ENCODE measurements at regions not wholly inside any gene's neighbourhood (a gene's known extent, or its start where the extent isn't known, plus 50 kb on each side); places are given as distances from the start of the nearest gene placed in this dataset.
"Not testable (repeated sequence)": the region's sequence is repeated elsewhere in the genome, so short reads cannot be mapped to it uniquely, and the experiment has no call there.

DNA sequence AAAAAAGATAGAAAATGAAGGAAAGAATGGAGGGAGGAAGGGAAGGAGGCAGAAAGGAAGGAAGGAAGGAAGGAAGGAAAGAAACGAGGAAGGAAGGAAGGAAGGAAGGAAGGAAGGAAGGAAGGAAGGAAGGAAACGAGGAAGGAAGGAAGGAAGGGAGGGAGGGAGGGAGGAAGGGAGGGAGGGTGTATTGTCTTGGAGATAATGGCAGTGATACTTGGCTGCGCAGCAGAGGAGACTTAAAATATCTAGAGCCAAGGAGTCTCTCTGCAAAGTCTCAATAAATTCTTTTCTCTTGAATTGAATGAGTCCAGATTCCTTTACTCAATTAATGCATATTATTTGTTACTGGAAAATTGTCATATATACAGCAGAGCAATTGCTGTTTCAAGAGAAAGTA lies 1059.7 kb downstream of the ZPLD1 start:
- no peak for DNase-seq (ENCODE audit: low spot score)

DNA sequence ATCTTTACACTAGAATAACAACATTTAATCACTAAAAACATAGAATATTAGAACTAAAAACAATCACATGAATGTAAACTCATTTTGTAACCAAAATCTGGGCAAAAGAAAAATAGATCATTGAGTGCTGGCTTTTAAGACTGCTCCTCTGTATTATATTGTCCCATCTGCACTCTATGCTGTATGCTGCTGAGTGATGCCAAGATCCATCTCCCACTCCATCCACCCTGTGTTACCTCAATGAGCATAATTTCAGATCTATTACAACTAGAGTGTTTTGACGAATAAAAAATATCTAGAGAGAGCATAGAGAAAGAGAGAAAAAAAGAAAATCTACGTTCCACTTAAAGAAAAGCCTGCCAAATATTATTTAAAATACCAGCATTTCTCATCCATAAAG lies 1060.4 kb downstream of the ZPLD1 start:
- no peak for DNase-seq (ENCODE audit: low spot score)

DNA sequence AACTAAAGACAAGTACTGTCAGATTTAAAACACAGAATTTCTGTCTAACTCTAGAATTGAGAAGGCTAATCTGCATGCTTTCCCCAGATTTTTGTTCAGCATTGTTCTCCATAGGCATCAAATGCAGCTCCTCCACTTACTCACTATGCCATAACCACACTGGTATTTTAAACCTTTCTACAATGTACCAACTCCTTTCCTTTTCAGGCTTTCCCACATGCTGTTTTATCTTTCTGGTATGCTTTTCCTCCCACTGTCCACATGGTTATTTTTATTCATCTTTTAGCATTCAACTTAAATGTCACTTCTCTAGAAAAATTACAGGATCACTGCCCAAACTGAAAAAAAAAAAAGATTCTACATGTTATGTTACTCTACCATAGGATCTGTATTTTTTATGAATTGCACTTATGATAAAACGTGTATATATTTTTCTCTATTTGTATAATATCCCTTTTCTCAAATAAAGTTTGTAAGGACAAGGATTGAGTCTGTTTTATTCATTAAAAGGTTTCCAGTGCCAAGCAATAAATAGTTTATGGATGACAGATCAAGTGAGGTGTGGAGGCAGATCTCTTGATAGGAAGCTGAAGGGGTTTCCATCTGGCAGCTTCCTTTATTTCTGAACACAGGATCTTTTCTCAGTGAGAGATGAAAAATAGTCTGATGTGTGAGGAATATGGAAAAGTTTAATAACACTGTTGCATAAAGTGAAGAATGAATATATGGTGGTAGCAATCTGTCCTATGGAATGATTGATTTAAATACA lies 1064.5 kb downstream of the ZPLD1 start:
- DNase-seq (ENCODE audit: low spot score): no peak

DNA sequence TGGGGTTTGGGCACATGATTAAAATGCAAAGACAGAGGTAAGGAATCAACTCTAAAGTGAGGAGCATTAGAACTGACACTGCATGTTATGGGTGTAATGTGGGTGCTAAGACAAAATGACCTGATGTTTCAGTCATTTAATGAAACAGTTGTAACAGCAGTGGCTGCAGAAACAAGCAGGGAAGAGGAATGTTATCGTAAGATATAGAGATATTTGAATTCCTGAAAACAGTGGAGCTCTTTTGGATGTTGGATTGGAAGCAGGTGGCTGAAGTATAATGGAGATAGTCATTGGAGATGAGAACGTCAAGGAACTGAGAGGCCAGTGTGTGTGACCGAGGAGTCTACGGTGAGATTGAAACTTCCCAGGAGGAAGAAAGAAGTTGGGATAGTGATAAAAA lies 1065.2 kb downstream of the ZPLD1 start:
- DNase-seq (ENCODE audit: low spot score): no peak

DNA sequence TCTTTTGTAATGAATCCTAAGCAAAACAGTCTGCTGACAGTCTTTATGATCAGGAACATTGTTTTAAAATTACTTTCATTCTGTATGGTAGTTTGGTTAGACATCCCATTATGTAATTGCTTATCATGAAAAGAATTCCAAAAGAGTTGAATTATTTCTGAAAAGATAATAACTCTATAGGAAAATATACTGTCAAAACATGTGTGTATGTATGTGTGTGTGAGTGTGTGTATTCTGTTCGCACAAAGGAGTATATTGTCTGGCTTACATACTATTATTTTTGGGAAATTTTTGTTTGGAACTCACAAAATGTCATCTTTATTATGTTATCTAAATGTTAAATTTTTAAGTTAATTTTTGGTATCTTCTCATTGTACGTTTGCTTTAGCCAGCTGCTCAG lies 1075.9 kb downstream of the ZPLD1 start:
- no peak for DNase-seq (ENCODE audit: low spot score)

DNA sequence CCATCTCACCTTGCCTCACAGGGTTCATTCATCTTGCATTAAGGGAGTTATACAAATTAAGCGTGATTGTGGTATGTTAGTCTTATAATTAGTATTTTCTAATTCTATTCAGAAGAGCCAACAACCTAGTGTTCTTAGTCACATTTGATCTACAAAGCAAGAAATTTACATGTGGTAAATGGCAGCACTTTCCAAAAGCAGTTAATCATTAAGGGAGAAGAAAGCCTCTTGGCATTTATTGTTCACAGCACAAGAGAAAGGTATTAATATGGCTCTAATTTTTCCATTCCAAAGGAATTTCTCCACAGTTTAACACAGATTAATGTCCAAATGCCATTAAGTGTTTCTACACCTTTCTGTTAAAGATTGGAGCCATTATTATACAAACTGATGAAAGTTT lies 1077.1 kb downstream of the ZPLD1 start:
- DNase-seq (ENCODE audit: low spot score): no peak

DNA sequence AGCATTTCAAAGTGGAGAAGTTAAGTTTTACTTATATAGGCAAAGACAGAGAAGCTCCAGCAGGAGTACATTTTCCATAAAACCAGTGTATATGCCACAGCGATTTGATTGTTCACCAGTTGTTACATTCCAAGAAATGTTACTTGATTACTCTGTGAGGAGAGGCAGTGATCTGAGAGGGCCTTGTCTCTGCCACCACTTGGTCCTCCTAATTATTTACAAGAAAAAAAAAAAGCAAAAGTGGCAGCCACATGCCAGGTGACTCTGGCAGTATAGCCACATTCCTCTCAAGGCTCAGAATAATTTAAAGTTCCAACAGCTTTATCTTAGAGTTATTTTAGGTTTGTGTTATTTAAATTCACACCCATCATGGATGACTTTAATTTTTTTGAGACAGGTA lies 1077.8 kb downstream of the ZPLD1 start:
- DNase-seq (ENCODE audit: low spot score): no peak

DNA sequence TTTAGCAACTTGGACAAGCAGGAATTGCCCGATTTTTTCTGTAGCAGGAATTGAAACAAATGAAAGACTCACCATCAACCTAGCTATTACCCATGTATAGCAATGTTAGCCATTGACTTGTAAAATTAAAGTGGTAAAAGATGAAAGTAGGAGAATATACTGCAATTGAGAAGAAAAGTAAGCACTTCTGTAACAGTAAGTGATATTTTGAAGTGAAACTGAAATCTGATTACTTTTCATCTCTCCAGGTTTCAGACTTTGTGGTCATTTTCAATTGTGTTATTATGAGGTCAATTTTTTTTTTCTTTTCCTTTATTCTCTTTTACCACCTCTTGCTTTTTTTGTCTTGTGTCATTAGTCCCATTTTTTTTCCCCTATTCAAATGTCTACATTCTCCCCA lies 1078.2 kb downstream of the ZPLD1 start:
- no peak for DNase-seq (ENCODE audit: low spot score)

DNA sequence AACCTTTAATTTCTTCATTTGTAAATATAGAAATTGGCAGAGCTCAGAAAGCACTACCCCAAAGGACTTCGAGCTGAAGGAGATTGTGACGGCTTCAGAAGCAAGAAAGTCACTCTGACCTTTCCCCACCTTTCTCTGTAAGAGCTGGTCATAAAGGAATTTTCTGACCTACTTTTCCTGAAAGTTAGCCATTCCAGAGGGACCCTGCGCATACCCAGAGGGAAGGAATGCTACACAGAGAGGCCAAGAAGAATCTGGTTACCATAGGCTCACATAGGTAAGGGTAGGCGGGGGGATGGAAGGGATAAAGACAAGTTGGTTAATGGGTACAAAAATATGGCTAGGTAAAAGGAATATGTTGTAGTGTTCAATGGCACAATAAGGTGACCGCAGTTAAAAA lies 1080.3 kb downstream of the ZPLD1 start:
- no peak for DNase-seq (ENCODE audit: low spot score)

DNA sequence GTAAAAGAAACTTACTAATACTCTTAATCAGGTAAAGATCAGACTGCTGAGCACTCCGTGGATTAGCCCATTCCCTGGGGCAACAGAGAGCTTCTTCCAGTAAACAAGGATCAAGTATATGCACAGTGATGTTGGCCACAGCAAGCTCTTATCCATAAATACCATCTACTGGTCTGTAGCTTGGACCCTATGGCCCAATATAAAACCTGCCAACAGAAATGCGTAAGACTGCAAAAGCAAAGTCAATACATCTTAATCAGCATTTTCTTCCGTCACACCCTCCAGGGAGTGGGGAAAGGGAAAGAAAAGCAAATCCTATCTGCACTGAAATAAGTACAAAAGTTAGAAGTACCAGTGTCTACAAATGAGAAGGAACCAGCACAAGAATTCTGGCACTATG lies 1082.1 kb downstream of the ZPLD1 start:
- no peak for DNase-seq (ENCODE audit: low spot score)

DNA sequence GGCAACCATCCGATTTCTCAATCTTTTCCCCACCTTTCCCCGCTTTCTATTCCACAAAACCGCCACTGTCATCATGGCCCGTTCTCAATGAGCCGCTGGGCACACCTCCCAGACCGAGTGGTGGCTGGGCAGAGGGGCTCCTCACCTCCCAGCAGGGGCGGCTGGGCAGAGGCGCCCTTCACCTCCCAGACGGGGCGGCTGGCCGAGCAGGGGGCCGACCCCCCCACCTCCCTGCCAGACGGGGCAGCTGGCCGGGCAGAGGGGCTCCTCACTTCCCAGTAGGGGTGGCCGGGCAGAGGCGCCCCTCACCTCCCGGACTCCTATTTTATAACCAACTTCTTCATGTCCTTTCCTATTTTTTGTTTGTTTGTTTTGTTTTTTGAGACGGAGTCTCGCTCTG lies 1096.5 kb downstream of the ZPLD1 start:
- DNase-seq (ENCODE audit: low spot score): not testable (repeated sequence)

DNA sequence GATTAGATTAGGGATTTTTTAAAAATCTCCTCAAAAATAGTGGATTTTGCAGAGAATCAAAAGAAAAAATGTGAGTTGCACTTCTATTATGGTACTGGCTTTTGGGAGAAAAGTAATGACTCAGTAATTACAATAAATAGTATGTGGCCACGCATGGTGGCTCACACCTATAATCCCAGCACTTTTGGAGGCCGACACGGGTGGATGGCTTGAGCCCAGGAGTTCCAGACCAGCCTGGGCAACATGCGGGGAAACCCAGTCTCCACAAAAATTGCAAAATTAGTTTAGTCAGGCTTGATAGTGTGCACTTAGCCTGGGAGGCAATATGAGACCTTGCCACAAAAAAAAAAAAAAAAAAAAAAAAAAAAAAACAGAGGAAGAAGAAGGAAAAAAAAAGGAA lies 1098.2 kb downstream of the ZPLD1 start:
- no peak for DNase-seq (ENCODE audit: low spot score)

DNA sequence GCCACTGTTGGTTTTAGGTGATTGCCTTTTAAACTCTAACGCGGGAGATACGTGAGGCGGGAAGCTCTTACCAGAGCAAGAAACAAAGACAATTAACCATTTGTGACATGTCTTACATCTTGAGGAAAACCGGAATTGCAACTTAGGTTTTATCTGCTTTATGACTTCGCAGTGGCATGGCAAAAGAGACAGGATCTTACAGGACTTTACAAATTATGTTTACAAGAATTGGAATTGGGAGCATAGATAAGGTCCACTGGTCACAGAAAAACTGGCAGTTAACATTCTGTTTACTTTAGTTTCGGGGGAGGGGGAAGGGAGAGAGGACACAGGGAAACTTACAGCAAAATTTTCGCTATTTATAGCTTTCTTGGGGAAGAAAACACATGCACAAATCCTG lies 1119.6 kb downstream of the ZPLD1 start:
- no peak for DNase-seq (ENCODE audit: low spot score)

DNA sequence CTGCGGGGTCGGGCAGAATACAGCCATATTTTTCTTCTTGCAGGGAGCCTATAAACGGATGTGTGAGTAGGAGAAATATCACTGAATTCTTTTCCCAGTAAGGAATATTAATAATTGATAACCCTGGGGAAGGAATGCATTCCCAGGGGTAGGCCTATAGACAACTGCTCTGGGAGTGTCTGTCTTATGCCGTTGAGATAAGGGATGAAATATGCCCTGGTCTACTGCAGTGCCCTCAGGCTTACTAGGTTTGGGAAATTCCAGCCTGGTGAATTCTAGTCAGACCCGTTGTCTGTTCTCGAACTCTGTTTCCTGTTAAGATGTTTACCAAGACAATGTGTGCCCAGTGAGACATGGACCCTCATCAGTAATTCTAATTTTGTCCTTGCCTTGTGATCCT lies 1129.3 kb downstream of the ZPLD1 start:
- not testable (repeated sequence) for DNase-seq (ENCODE audit: low spot score)

DNA sequence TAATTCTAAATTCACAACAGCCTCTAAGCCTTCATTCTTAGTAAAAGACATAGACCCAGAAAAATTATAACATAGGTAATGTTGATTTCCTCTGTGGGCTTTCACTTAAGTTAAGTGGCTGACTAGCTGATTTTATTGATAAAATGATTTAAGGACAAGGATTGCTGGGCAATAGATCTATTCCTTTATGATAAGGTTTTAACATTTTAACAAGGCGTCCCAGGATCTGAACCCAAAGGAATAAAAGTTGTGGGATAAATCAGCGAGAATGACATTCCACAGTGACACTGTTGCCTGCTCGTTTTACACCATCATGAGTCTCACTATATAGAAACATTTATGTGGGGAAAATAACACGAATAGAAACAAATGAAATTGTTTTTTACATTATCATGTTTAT lies 1151.0 kb downstream of the ZPLD1 start:
- no peak for DNase-seq (ENCODE audit: low spot score)

DNA sequence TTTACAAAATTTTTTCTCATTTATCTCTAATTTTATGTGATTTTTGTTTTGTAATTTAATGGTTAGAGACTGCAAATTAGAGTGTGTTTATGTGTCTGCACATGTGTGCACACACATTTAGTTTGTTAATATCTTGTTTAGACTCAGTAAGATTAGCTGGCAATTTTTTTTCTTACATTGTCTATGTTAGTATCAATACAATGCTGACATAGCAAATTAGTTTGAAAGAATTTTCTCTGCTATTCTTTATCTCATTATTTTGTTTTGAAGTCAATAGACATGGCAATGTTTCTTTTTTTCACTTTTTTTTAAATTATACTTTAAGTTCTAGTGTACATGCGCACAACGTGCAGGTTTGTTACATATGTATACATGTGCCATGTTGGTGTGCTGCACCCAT lies 1155.0 kb downstream of the ZPLD1 start:
- no peak for DNase-seq (ENCODE audit: low spot score)

DNA sequence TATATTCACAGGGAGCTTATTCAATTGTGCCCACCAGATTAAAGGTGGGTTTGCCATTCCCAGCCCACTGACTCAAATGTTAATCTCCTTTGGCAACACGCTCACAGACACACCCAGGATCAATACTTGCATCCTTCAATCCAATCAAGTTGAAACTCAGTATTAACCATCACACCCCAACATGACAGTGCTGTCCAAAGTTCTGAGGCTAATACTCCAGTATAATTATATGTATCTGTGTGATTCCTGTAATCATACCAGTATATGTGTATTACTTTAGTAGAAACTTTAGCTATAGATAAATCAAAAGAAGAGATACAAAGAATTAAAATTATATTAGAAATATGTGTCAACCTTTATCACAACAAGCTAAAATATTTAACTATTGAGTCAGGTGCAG lies 1166.0 kb downstream of the ZPLD1 start:
- DNase-seq (ENCODE audit: low spot score): no peak

DNA sequence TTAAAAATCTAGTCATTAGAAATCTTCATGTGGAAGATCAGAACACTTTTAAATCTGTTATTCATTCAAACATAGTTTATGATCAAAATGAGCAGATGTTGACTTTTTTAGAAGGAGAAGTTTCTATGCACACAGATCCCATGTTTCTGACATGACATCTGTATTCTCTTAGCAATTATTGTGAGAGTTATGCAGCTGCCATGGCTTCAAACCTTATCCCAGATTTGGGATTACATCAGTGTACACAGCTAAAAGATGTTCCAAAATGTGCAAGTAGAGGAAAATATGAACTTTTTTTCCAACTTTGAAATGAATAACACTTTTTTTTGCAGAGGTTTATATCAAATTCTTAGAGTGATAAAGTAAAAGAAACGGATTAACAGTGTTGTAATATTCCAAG lies 1166.9 kb downstream of the ZPLD1 start:
- DNase-seq (ENCODE audit: low spot score): no peak

DNA sequence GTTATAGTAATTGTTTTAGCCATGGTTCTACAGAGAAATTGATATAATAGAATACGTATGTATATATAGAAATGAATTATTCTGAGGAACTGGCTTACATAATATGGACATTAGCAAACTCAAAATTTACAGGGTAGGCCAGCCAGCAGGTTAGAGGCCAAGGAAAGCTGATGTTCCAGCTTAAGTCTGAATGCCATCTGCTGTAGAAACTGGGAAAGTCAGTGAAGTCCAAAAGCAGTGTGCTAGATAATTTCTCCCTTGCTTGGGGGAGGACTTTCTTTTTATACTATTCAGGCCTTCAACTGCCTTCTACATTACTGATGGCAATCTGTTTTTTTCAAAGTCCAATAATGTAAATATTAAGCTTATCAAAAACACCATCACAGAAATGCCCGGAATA lies 1174.7 kb downstream of the ZPLD1 start:
- DNase-seq (ENCODE audit: low spot score): no peak

DNA sequence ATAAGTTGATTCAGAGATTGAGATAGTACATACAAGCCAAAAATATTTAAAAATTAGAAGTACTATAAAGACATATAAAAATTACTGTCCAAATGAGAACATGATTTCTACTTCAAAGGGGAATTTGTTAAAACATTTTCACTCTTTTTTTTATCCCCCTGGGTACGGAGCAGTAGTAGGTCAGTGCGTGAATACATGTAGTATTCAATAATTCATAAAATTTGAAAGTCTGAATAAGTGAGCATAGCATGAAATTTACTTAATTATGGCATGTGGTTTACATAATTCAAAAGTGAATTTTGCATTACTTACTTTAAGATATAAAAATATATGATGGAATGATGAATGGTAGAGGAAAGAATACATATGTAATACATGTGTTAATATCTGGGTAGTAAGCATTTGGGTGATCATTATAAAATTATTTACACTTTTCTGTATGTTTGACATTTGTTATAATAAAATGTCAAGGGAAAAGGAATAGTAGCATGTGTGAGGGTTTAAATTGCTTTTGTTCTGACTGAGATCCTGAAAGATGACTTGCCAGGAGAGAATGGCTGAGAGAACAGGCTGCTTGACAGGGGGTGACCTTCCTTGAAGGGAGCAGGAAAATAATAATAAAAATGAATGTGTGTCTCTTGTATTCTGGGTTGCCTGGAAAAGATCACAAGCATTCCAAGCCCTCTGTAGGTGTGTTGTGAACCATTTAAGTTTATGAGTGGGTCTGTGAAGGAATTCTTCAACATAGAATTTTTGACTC lies 1178.8 kb downstream of the ZPLD1 start:
- no peak for DNase-seq (ENCODE audit: low spot score)

DNA sequence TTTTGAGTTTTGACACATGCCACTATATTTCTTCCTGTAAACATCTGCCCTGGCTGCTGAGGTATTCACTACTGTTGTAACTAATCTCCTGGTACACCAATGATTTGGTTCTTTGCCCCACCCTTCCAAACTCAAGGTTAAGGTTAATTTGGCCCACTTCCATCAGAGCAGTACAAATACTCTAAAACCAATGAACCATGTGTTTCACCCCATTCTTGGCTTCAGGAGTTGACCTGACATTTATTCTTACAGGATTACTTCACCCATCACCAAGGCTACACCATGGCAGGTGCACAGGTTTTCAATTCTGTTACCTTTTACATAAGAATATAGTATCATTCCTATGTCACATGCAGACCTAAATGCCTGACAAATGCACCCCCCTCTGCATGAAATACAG lies 1179.9 kb downstream of the ZPLD1 start:
- DNase-seq (ENCODE audit: low spot score): no peak

DNA sequence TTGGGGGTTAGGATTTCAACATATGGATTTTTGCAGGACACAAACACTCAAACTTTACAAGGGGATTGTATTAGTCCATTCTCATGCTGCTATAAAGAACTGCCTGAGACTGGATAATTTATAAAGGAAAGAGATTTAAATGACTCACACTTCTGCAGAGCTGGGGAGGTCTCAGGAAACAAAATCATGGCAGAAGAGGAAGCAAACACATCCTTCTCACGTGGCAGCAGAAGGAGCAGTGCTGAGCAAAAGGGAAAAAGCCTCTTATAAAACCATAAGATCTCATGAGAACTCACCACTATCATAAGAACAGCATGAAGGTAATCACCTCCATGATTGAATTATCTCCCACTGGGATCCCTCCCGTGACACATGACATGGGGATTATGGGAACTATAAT lies 1183.1 kb downstream of the ZPLD1 start:
- peak; percentile 16 for DNase-seq (ENCODE audit: low spot score)

DNA sequence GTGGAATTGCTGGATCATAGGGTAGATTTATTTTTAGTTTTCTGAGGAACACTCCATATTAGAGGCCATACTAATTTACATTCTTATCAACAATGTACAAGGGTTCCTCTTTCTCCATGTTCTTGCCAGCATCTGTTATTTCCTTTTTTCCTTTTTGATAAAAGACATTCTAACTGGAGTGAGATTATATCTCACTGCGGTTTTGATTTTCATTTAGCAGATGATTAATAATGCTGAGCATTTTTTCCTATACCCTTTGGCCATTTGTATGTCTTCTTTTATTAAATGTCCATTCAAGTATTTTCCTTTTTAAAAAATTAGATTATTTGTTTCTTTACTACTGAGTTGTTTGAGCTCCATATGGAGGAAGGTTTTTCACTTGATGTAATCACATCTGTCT lies 1189.5 kb downstream of the ZPLD1 start:
- no peak for DNase-seq (ENCODE audit: low spot score)

DNA sequence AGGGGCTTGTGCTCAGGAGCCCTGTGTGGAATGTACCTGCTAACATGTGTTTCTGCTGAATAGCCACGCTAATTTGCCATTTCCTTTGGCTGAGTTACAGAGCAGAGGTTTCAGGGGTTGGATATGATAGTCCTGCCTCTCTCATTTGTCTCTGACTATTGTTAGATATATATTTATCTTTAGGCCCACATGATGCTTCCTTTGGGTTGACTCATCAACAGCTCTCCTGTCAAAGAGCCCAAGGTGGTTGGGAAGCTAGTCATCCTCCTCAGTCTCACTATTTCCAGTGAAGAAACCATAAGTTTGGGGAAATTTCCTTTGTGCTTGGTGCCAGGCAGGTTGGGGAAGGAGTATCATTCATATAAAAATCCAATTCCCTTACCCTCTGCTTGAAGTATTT lies 1194.6 kb downstream of the ZPLD1 start:
- DNase-seq (ENCODE audit: low spot score): no peak
